ENCODE measurements at regions not wholly inside any gene's neighbourhood (a gene's known extent, or its start where the extent isn't known, plus 50 kb on each side); places are given as distances from the start of the nearest gene placed in this dataset.

DNA sequence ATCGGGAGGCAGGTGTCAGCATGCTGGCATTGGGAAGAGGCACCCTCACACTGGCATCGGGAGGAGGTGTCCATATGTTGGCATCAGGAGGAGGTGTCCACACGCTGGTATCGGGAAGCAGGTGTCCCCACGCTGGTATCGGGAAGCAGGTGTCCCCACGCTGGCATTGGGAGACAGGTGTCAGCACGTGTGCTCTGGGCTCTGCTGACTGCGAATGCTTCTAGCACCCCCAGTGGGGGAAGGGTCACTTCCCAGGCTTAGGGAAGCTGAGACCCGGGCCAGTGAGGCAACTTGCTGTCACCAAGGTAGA, 92.5 kb upstream of the IKZF1 start:
- Histone ChIP-seq H4K8ac (ENCODE audit: low read depth in 2 of 2, low read length in 2 of 2) (no peak overlapping the region), H3K9me1 (ENCODE audit: insufficient read depth, low read length) (no peaks in the 10 kb centered on the region), H4K20me1 (ENCODE audit: insufficient read depth, low read length) (no peaks in the 10 kb centered on the region), H3K18ac (ENCODE audit: low read depth, low read length) (no peak overlapping the region), H4K91ac (ENCODE audit: insufficient read depth, low read depth, low read length) (no peak overlapping the region), H3K36me3 (ENCODE audit: control insufficient read depth, insufficient read depth, low read length) (no peaks in the 10 kb centered on the region), H2AK5ac (ENCODE audit: low read depth, low read length) (no peak overlapping the region), H3K27me3 (ENCODE audit: control insufficient read depth, insufficient read depth, low read length) (no peaks in the 10 kb centered on the region), H3K4me2 (ENCODE audit: low read depth, low read length) (no peak overlapping the region), H3K9me3 (ENCODE audit: control insufficient read depth, insufficient read depth, low read length) (peaks cover 18% of the 10 kb centered on the region; the same call in 1 of the 2 replicates), H3K4ac (ENCODE audit: low read depth, low read length) (no peak overlapping the region), H2BK5ac (ENCODE audit: low read depth, low read length, poor library complexity, severe bottlenecking) (no peak overlapping the region), H3K4me1 (ENCODE audit: control insufficient read depth, insufficient read depth, low read length) (no peaks in the 10 kb centered on the region), H2BK20ac (ENCODE audit: low read depth, low read length) (no peak overlapping the region), H3K27ac (ENCODE audit: insufficient read depth, low read length) (no peak overlapping the region), H2AK9ac (replicated peaks; ENCODE audit: low read depth, low read length, poor library complexity) (no peak overlapping the region), H2BK15ac (ENCODE audit: low read depth, low read length) (no peak overlapping the region), H3K4me3 (ENCODE audit: insufficient read depth, low read depth, low read length) (no peak overlapping the region), H2BK120ac (ENCODE audit: low read depth, low read length) (no peak overlapping the region), H2AFZ (replicated peaks; ENCODE audit: low read length, poor library complexity) (no peak overlapping the region), H3K79me1 (ENCODE audit: low read depth in 1 of 2, low read length in 2 of 2) (no peaks in the 10 kb centered on the region), H4K5ac (ENCODE audit: low read depth, low read length) (no peak overlapping the region), H3K56ac (ENCODE audit: extremely low read depth, insufficient read depth, low read length) (no peak overlapping the region), H3K14ac (replicated peaks; ENCODE audit: low read depth, low read length) (no peak overlapping the region), H3K23ac (ENCODE audit: low read depth, low read length) (no peak overlapping the region), H3K9ac (ENCODE audit: low read depth, low read length) (no peak overlapping the region)
- DNase-seq (no peak), ATAC-seq (ENCODE audit: low read depth) (no peak)
- TF ChIP-seq CEBPB (IDR thresholded peaks at IDR 0.05; ENCODE audit: low read depth, low read length) (no peak), FOS (IDR thresholded peaks at IDR 0.05; ENCODE audit: low read depth, low read length) (no peak), MAZ (IDR thresholded peaks at IDR 0.05; ENCODE audit: borderline replicate concordance, low read depth, low read length) (no peak), RAD21 (IDR thresholded peaks at IDR 0.05; ENCODE audit: low read length) (no peak), MAFK (IDR thresholded peaks at IDR 0.05; ENCODE audit: low read depth, low read length) (no peak), NFE2L2 (IDR thresholded peaks at IDR 0.05; ENCODE audit: low read depth, low read length) (no peak)
- intact Hi-C loops (cut with micrococcal nuclease) (no loop called here), in situ Hi-C loops (cut with MboI; ENCODE audit: low sequenced_read_pairs) (no loop called here), dilution Hi-C loops (cut with HindIII; ENCODE audit: low sequenced_read_pairs, unreplicated experiment) (no loop called here)
- 81% methylated on average over 6 of the region's 10 CpGs; no CpG with 5 or more reads in 1 of the 2 experiments for WGBS, 2 experiments (ENCODE audit: extremely low coverage in 2 of 2, insufficient read length in 1 of 2)
- CTCF ChIA-PET, result no interaction called here
- BruUV-seq (replicated peaks), result no TSS peak
- POLR2A ChIA-PET (ENCODE audit: unreplicated experiment), result no interaction called here
